GM21825 (cell line): ENCODE measurements at regions not wholly inside any gene's neighbourhood (a gene's known extent, or its start where the extent isn't known, plus 50 kb on each side); places are given as distances from the start of the nearest gene placed in this dataset.

Experiments used
- ATAC-seq: cut with Tn5 transposase; IDR thresholded peaks from one replicate; pipeline ENCODE4 v1.9.1; 2021; ENCODE audit warnings: mild to moderate bottlenecking, moderate library complexity; ENCODE audit not compliant: unreplicated experiment

DNA sequence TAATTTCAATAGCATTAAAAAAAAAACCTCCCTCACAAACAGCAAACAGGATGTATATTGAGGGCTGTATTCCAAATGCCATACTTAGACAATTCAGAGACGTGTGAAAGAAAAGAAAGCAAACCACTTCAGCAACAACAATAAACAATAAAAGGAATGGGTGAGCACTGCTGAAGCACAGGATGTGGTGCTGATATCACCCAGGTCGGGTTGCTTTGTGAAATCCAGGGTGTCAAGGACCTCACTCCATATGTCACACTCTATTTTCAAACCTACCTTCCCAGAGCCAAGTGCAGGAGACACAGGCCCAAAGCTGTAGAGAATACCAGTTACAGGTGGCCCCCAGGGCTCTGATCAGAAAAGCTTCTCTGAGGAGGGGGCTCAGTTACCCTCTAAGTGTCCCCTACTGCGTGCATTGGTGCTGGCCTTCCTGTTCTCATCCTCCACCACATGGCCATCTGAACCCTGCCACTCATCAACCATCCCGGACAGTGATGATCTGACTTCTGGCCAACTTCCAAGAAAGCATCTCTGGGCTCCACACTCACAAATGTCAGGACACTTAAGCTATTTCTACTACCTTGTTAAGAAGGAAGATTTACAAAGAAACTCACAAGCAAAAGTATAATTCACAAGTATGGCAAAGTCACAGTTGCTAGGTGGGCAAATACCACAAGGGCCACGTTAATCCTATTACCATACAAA, 363.0 kb downstream of the SS18 start:
- no peak for ATAC-seq

DNA sequence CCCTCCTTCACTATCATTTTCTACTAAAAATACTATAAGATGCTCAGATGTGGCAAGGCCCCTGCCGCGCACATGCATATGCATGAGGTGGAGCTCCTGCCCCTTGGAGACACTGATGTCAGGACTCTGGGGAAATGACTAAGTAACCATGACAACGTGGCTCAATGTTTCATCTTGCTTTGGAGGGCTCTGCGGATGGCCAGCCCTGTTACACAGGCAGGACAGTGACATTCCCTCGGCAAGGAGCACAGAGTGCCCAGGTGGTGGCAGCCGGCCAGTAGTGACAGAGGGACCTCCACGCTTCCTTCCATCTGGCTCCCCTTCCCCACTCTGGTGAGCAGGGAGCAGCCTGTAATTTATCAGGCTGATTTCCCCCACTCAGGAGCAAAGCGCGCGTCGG, 364.1 kb downstream of the SS18 start:
- no peak for ATAC-seq

DNA sequence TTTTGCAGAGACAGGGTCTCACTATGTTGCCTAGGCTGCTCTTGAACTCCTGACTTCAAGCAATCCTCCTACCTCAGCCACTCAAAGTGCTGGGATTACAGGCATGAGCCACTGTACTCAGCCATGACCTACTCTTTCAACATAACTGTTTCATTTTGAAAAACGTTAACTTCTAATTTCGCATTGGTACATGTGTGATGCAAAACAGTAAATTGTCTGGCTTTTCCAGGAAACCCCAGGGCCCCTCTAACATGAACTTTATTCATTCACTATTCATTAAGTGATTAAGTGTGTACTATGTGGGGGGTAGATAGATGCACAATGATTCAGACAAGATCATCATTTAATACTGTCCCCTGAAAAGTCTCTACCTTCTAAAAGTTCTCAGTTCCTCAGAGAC, 364.9 kb downstream of the SS18 start:
- ATAC-seq: no peak

DNA sequence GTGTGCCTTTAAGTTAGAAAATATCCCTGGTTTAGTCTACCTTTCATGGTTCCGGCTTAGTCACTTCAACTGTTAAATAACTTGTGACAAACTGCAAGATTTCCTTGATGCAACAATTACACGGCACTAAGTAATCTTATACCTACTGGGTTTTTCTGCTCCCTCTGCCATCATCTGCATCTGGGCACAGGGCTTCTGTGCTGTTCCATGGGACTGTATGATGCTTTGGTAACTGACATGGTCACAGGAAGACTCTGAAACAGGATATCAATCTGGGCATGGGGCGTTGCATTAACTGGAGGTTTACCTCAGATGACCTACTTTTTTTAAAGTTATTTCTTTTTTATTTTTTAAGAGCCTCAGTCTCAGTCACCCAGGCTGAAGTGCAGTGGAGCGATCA, 365.4 kb downstream of the SS18 start:
- no peak for ATAC-seq

DNA sequence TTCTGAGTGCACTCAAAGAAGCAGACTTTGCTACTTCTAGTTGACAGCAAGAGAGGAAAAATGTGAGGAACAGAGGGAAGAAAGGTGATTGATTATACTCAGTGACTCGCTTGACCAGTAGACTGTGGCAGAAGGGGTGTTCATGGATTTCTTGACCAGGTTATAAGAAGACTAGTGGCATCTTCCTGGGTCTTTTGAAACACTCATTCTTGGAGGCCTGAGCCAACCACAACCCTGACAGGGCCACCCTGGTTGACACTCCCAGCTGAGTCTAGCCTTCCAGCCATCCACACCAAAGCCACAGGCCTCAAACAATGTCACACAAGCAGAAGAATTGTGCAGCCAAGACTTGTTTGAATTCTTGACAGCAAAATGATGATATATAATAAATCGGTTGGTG, 366.3 kb downstream of the SS18 start:
- ATAC-seq: no peak

DNA sequence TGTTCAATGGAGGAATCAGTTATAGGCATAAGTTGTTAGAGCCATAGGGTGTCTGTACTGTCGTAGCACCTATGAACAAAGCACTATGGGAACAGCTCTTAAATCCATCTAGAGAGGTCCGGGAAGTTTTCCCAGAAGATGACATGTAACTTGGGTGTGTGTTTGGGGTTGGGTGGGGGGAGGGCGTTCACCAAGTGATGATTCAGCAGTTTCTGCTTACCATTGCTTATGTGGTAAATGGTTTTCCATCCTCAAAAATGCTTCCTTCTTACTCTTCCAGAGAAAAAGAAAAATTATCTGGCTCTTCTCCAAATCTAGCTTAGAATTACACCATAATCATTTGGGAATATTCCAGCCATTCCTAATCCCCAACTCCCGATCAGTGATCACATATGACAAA, 361.1 kb upstream of the ZNF521 start:
- ATAC-seq: no peak

DNA sequence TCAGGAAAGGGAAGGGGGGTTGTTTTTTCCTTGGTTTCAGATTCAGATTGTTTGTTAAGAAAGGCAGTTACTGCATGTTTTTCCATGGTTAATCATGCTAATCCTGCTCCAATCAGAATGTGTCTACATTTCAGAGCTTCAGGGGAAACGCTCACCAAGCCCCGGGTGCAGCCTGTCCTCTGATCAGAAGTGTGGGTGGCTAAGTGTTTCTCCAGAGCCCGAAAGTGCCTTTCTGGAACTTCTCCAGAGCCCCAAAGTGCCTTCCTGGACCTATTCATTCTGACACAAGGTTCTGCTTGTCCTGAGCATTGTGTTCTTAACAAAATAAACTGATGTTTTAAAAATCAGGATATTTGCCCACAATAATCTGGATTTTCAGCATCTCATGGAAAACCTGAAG, 359.0 kb upstream of the ZNF521 start:
- ATAC-seq: no peak

DNA sequence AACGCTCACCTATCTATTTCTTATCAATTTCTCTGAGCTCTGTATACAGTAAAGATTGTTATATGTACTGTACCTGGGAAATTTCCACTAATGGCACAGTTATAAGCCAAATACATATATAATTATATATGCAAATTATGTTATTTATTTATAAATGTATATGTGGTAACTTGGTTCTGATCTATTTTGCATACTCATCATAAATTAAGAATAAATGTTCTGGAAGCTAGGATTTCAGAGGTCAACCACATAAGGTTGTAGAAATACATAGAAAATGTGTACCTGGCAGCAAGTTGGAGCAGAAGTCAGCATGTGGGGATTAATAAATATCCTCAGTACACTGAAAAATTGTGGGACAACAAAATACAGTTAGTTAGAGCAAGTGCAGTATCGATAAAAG, 353.7 kb upstream of the ZNF521 start:
- no peak for ATAC-seq

DNA sequence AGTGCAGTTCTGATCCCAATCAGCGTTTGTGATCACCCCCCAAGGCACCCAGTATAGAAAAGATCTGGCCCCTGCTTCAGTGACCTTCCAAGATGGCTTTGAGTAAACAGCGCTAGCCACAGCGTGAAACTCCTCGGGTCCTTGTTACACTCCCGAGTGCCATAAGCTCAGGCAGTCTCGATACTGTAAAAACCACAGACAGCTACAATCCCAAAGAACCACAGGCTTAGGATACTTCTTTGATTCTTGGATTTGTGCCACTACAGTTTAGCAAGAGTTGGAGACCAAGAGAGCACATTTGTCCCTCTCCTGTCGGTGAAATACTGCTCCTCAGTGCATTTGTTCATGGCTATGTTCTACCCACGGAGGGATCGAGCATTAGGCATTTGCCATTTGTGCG, 352.5 kb upstream of the ZNF521 start:
- ATAC-seq: no peak

DNA sequence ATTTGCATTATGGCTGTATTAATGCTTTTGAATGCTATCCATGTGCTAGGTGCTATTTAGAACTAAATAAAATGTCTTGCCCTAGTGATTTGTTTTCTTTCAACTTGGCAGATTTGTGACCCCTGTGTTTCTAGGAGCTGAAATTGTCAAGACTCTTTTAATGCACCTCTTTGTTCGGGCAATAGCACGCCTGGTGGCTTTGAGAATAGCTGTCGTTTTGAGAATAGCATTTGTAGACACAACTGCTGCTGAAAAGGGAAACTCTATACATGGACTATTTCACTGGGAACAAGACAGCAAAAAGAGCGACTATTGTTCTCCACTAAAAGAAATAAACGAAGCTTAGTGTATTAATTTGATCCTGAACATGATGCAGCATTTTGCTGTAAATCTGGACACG, 352.1 kb upstream of the ZNF521 start:
- no peak for ATAC-seq

DNA sequence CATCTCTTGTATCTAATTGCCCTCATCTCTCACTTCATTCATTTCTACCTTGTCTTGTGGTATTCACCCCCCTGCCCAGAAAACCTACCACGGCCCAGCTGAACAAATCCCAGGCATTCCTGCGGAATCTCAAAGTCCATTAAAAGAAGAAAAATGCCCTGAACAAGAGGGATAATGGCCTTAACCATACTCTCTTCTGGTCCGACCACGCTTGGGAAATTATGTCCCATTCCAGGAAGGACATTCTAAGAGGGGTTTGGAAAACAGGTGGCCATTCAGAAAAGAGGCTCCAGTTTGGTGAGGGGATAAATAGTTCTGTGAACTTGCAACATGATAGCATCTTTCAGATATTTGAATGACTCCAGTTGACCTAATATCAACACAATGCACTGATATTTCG, 349.9 kb upstream of the ZNF521 start:
- no peak for ATAC-seq

DNA sequence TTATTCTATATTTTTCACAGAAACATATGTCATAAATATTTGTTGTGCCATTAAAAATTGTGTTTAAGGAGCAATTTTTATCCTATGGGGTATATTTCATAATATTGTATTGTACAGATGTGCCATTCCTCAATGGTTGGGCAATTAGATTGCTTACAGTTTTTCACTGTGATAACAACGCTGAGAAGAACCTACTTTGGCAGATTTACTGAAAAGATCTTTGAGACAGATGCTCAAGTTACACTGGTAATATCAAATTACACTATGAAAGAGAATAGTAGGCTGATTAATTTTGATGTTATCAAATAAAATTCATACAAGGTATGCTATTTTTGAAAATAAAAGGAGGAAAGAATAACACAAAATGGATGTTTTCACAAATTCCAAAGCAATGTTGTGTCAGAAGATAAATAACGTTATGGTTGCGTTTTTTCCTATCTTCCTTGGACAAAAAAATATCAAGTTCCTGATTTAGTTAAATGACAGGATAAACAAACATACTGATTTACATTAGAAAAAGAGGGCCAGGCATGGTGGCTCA, 335.1 kb upstream of the ZNF521 start:
- ATAC-seq: no peak

DNA sequence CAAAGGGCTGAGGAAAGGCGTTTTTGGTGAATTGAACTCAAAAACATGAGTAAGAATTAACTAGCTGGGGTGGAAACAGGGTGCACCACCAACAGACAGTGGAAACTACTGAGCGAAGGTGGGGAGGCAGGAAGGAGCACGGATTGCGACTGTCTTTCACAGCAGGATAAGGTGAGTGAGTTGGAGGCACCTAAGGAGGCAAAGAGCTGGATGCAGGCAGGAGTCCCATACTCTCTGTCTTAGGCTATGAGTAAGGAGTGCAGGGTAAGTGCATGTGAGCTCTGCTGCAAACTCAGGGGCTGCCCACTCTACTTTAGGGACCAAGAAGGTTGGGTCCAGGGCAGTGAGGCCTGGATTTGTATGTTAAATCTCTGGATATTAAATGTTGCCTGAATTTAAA, 333.1 kb upstream of the ZNF521 start:
- no peak for ATAC-seq

DNA sequence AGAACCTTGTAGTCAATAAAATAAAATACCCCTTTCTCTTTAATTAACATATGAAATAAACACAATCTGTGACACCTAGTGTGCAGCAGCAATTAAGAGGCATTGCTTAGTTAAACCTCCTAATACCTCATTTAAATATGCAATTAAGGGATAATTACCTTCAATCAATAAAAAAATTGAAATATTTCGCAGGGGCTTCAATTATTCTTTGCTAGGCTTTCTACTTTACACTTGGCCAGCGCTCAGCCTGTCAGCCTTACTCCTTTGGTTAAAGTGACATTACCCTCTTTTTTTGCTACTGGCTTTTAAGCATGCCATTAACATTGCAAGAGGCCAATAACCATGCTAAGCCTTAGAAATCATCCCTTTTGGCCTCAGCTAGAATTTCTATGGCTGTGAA, 327.5 kb upstream of the ZNF521 start:
- ATAC-seq: no peak

DNA sequence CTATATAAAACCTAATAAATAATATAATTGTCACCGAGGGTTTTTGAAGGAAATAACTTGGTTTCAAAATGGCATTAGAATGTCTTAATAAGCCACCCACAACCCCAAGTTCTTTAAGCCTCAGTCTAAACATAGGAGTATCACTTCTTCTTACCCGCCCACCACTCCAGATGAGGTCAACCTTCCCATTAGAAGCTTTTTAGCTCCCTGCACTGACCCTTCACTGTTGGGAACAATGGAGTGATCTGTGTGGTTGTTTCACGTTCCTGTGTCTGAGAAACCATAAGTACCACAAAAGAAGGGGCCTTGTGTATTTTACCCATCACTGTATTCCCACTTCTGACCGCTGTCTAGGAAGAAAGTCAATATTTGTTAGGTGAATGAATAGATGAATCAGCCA, 326.3 kb upstream of the ZNF521 start:
- ATAC-seq: no peak

DNA sequence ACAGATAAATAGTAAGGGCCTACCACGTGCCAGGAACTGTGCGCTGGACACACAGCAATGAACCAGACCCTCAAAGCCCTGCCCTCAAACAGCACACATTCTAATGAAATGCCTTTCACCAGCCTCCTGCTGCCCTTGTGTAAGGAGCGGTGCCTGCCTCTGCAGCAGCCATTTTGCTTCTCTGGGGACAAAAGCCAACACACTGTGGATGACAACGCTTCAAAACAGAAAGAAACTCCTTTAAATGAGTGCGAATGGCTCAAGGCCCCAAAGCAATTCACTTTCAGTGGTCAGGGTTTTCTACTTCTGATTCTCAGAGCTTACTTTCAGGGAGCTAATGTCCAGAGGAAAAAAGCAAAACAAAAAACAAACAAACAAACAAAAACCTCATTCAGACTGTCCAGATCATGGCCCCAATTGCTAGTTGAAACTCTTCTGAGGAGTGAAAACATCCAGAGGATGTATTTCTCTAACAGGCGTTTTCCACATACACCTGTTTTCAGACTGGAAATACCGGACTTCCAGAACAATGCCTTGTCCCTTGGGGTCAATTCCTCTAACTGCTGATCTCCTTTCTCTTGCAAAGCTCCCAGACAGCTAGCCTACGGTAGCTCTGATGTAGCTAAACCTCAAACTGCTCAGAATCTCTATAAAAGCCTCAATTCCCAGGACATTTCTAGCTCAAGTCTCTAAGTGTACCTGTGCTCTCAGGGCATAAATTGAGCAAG, 323.3 kb upstream of the ZNF521 start:
- no peak for ATAC-seq

DNA sequence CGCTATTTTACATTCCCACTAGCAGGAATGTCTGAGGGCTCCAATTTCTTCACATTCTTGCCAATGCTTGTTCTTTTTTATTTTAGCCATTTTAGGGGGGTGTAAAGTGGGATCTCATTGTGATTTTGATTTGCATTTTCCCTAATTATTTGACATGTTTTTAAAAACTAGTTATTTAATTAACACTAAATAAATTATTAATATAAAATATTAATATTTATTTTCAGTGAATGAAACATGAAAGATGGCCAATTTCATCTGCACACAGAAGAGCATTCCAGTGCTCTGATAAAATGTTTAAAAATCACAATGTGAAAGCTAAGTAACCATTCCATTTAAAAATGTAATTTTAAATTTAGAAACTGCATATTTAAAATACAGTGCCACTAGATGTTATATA, 322.2 kb upstream of the ZNF521 start:
- ATAC-seq: no peak

DNA sequence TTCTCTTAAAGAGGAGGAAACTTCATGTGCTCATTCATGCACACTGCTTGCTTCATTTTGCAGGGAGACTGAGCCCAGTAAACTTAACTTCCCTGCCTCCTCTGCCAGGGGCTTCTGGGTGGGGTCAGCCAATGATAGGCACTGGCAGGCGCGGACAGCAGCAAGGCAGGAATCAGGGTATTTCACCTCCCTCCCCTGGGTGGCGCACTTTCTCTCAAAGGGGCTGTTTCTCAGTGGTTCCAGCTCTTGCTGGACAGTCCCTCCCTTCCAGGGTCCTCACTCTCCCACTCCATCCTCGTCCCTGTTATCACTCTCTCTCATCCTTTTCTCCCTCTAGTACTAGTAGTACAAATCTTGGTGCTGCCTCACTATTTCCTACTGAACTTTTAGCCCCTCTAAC, 320.5 kb upstream of the ZNF521 start:
- no peak for ATAC-seq

DNA sequence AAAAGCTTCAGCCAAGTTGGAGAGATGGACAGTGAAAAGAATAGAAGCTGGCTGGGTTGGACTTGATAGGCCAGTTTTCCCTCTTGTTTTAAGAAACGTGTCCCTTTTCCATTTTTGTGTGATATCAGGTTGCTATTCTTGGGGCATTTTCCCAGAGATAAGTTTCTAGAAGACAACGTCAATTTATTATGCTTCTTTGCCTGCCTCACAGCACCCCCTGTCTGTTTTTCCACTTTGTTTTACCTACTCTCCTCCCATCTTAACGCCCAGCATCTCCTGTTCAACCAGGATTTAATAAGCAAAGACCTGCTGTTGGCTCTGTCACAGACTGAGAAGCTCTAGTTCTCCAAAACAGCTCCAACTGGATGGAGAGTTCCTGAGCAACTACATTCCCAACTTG, 317.8 kb upstream of the ZNF521 start:
- no peak for ATAC-seq

DNA sequence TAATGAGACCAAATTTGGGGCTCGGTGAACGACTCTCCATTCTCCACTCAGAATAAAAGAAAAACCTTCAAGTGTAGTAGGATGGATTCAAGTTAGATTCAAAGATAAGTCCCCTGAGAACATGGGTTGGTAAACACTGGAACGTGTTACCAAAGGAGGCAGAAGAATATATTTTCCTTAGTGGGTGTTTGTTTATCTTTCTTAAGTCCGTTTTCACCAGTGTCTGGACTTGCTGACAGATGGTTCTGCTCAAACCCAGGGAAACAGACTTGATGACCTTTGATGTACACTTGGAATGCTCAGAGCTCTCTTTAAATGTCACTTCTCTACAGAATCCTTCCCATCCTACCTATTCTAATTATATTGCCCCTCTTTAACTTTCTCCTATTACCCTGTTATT, 310.3 kb upstream of the ZNF521 start:
- no peak for ATAC-seq

DNA sequence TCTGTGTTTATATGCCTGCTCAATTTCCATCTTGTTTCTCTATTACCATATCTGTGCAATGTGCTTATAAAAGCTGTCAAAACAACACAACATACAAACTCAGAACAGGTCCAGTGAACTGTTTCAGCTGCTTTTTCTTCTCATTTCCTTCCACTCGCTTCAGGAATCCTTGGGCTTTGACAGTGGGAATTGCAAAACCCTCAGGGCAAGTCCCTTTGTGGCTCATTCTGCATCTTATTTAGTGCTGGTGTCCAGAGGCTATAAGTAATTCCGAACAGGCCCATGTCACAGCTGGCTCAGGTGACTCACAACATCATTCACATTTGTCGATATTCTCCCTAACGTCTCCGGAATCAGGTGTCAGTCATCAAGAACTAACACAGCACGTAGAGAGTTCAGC, 309.9 kb upstream of the ZNF521 start:
- ATAC-seq: no peak

DNA sequence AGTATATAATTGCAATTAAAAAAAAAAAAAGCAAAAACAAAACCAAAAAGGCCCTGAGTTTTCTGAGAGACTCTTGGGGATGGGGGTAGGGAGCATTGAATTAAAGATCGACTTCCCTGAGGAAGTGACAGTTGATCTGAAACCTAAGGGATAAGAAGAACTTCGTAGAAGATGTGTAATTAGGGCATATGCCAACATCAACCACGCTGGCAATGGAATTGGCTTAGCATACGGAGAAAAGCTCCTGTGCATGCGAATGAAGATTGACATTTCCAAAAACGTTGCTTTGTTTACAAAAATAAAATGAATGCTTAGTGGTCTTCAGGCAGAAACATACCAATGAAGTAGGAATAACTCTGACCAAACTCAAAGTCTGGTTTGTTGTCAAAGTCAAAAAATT, 307.6 kb upstream of the ZNF521 start:
- no peak for ATAC-seq

DNA sequence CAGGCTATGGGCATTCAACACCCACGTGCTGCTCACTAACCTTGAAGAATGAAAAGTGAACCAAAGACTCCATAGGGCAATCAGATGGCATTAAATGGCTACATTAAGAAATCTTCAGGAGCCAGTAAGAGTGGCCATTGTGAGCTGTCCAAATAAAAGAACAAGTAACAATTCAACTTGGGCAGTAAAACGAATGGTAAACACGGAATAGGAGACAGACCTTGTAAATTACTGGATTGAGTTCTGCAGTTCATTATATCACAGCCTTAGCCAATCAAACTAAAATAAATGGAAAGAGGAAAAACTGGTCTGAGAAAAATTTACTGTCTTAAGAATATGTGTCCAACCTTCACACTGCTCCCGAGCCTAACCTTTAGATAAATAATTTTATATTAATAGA, 306.5 kb upstream of the ZNF521 start:
- no peak for ATAC-seq
